Heart left ventricle (tissue), 13 donors: ENCODE measurements at regions not wholly inside any gene's neighbourhood (a gene's known extent, or its start where the extent isn't known, plus 50 kb on each side); places are given as distances from the start of the nearest gene placed in this dataset.

Experiments used
- CTCF ChIP-seq, 12 donors: fragments of 200-600 bp; sonication (generic) in 4 of 12; IDR thresholded peaks; one replicate each; pipeline versions ENCODE4 v1.5.0 to v1.8.0; 2018 to 2022; ENCODE audit warnings: antibody characterized with exemption in 12 of 12, mild to moderate bottlenecking in 5 of 12
- POLR2A ChIP-seq, 2 donors: fragments of 450-650 bp; IDR thresholded peaks; one replicate each; pipeline ENCODE4 v1.6.1; 2017; ENCODE audit warnings: antibody characterized with exemption in 2 of 2, mild to moderate bottlenecking in 2 of 2, moderate library complexity in 2 of 2
- donor health status: ischemic (EF 13 %, LVEDD 7.1; RV severe dilation, severe dysfunction).
- donor health status: DM: no; HTN: yes; CAD: no.
- donor health status: DM: no; HTN: no; CAD: no.
- donor health status: ischemic (EF 25% LVEDD 6.9; RV normal size, moderate dysfunction).
- donor health status: ischemic (EF 25% LVEDD 5.7; RV mildly dilated, moderate dysfunction).
- donor health status: ischemic (EF 35%, LVEDD 5.7; RV mildly dilated, moderate dysfunction).
- donor health status: nonischemic (EF 11% LVEDD 7.7; RV severe dilation, severe dysfunction).
- donor health status: DM: yes; HTN: yes; CAD: no.
- donor health status: PGD.
- donor health status: ischemic (EF 29% LVEDD 5.4; RV normal size, mild dysfunction).
- donor health status: nonischemic (EF 23%, LVEDD 6.1; RV moderate dilation, normal function).

- TF ChIP-seq CTCF (IDR thresholded peaks at IDR 0.05) = no peak
- no peak for TF ChIP-seq POLR2A (IDR thresholded peaks at IDR 0.05)
These were observed 248.8 kb downstream of the MBNL1 start for GRCh38 chr3:152517502-152517901.
